OCI-M1 (cell line): ENCODE measurements at regions not wholly inside any gene's neighbourhood (a gene's known extent, or its start where the extent isn't known, plus 50 kb on each side); places are given as distances from the start of the nearest gene placed in this dataset.
A peak's percentile ranks its signal among the peaks of the same experiment; 100 is the strongest.
"Not testable (repeated sequence)": the region's sequence is repeated elsewhere in the genome, so short reads cannot be mapped to it uniquely, and the experiment has no call there.

Source experiments
- DNase-seq: peaks from one replicate; lab custom pipeline; 2025; lab: John Stamatoyannopoulos, UW

DNA sequence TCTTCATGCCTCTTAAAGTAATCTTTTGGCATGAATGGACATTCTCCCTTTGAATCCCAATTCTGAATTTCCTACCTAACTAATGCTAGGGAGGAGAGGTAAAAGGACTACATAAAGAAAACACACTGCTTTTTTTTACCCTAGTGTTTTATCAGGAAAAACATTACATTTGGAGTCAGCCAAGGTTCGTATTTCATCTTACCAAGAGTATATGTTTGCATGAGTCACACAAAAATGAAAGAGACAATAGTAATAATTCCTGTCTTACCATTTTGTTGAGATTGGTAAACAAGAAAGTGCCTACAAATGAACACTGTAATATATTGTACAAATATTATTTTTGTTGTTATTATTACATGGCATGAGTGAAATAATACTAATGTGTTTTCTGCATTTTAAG, 112.9 kb upstream of the WARS2 start:
- DNase-seq = no peak

- no peak for DNase-seq
These were observed 113.7 kb upstream of the WARS2 start for GRCh38 chr1:119254067-119254720.

DNA sequence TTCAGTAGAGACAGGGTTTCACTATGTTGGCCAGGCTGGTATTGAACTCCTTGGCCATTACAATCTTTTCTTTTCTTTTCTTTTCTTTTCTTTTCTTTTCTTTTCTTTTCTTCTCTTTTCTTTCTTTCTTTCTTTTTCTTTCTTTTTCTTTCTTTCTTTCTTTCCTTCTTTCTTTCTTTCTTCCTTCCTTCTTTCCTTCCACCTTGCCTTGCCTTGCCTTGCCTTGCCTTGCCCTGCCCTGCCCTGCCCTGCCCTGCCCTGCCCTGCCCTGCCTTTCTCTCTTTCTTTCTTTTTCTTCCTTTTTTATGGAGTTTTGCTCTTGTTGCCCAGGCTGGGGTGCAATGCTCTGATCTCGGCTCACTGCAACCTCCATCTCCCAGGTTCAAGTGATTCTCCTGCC, 112.5 kb upstream of the HAO2 start:
- not testable (repeated sequence) for DNase-seq

GRCh38 chr1:119260506-119260905, 108.1 kb upstream of the HAO2 start:
- no peak for DNase-seq

- no peak for DNase-seq
These were observed 102.2 kb upstream of the HAO2 start for GRCh38 chr1:119266386-119266785.

DNA sequence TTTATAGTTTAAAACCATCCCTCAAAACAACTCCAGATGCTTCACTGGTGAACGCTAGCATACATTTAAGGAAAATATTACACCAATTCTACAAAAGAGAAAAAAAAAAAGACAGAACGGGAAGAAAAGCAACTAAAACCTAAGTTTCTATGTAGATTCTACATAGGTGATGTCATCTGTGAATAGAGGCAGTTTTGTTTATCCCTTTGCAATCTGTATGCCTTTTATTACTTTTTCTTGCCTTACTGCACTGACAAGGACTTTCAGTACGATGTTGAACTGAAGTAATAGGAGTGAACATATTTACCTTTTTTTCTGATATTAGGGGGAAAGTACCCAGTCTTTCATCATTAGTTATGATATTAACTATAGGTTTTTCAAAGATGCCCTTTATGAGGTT, 101.7 kb upstream of the HAO2 start:
- DNase-seq = no peak

DNA sequence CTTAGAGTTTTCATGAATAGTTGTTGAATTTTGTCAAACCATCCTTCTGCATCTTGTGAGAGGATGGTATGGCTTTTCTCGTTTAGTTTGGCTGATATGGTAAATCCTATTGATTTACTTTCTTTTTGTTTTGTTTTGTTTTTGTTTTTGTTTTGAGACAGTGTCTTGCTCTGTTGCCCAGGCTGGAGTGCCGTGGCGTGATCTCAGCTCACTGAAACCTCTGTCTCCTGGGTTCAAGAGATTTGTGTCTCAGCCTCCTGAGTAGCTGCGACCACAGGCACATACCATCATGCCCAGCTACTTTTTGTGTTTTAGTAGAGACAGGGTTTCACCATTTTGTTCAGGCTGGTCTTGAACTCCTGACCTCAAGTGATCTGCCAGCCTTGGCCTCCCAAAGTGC, 101.3 kb upstream of the HAO2 start:
- DNase-seq = not testable (repeated sequence)

GRCh38 chr1:119268879-119269278, 99.7 kb upstream of the HAO2 start:
- DNase-seq = no peak

DNA sequence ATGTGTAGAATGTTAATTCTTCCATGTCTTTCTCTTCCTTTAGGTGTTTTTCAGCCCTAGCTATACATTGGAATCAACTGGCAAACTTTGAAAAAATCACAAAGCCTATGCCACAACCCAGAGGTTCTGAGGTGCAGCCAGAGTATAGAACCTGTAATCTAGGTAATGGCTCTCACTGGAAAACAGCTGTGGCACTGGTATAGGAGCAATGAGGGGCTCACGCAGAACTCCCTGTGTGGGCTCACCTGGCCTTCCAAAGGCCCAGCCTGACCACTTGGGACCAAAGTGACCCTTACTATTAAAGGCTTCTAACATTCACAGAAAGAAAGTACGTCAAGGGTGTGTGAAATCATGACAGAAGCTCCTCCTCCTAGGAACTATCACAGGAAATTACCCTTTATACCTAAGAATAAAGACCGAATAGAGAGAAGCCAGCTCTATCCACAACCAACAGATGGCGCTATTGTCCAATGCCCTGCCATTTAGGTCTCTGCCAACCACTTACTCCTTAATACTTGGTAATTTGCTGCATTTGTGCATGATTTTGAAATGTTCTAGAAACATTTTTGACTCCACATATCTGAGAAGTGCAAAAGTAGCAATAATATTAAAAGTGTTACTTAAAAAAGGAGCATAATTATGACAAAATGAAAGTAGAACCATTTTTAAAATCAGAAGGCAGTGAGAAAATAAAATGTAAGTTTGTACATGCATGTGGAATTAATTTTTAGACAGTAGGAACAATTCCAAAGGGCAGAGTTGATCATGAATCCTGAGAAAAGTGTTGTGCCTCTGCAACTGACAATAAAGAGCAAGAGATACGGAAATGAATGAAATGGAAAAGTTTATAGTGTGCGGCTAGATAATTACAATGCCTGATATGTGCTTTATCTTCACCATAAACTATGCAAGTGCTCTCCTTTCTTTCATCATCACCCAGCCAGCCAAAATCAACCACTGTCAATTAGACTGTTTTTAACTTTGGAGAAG, 93.1 kb upstream of the HAO2 start:
- peak; percentile 82 for DNase-seq

GRCh38 chr1:119276558-119276957, 92.0 kb upstream of the HAO2 start:
- DNase-seq = peak; percentile 14

DNA sequence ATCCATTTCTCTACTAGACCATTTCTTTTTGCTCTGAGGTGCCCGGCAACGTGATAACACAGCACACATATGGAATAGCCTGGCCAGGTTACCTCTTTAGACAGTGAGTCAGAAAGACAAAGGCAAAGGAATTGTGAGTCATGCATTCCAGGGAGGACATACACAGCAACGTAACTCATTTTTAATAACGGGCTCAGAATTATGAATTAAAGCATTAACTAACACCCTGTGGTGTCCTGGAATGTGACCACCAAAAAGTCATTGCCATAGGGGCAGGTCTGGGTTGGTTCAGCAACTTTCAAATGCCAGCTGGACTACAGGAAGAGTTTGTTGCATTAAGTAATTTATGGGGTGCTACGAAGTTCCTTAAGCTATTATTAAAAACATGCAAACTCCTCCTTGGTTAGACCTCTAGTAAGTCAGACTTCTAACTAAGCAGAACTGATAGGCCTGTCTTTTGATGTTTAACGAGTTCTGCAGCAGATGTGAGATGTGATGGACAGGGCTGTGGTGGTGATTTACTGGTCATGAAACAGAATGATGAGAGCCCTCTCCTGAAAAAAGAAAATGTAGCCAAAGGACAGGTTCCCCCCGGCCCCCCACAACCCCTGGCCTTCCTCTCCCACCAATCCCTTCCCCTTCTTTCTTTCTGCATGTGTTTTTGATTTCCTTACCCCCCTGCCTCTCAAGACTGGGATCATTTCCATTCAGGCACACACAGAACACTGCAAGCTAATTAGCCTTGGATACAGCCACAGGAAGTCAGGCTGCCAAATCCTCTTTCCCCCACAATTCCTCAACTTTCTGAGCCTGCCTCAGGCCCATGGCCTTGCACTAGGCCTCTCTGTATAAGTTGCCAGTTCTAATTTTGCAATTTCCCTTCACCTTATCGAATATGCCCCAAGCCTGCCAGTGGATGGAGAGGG, 88.9 kb upstream of the HAO2 start:
- no peak for DNase-seq

DNA sequence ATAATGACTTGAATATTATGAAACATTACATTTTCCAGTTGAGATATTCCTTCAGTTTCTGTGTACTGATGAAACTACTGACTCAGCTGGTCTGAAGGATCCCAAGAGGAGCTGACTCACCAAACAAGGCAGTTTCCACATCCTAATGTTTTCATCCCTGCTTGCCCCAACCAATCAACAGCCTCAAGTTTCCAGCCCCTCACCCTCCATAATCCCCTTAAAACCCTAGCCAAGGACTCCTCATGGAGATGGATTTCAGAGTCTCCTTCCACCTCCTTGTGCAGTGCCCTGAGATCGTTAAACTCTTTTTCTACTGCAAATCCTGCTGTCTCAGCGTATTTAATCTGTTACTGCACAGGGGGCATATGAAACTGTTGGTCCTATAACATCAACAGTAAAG, 83.1 kb upstream of the HAO2 start:
- DNase-seq = no peak

DNA sequence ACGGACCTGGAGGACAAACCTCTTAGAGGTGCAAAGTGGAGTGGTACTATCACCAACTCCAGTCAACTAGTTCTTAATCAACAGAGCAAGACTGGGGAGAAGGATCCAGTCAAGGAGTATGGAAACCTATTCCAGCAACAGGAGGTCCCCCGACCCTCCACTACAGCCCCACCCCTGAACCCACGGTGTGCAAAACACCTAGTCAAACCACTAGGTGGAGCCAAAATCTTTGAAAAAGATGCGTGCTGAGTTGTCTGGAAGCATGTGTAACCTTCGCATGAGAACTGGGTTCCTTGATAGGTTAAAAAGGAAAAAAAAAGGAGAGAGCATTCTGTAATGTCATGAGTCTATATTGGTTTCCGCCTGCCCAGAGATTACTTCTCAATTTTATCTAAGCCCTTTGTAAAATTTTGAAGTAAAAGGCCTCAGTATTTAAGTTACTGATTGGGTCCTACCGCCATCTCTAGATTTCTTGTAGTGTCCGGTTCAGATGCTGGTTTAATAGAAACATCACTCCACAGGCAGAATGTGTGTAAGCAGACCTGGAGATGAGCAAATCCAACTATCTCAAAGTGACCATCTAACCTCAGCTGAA, 81.9 kb upstream of the HAO2 start:
- DNase-seq = peak; percentile 67

DNA sequence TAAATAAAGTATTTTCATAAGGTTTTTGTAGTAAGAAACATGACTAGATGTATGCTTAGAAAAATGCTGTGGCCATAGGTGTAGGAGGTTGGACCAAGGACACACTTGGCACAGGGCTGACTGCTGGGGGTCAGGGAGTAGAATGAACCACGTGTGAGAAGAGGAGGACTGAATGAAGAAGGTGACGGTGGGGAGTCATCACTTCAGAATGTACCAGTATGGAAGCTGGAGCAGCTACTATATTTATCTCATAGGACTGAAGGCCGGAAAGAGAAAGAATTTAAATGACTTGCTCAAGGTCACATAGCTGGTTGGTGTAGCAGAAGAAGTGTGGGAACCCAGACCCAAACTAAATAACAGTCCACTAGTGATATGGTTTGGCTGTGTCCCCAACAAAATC, 79.8 kb upstream of the HAO2 start:
- DNase-seq = no peak

- DNase-seq = no peak
These were observed 78.3 kb upstream of the HAO2 start for GRCh38 chr1:119290297-119290696.

DNA sequence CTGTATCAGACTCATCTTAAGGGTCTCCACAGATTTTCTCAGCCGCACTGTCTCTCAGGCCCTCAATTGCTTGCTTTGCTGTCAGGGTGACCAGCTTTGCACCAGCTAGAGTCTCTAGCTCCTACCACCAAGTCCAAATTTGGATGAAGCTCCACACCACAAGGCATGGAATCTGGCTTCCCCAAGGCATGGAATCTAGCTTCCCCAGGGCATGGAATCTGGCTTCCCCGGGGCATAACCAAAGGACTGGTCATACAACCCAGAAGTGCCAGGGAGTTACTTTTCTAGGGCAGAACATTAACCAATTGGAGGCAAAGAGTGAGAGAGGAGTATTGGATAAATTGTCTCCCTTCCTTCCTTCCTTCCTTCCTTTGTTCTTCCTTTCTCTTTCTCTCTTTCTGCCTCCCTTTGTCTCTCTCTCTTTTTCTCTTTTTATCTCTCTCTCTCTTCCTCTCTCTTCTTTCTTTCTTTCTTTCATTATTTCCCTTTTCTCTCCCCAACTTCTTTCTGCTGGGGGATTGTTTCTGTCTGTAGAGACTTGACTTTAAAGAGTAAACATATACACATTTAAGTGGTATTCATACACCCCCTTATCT, 76.9 kb upstream of the HAO2 start:
- DNase-seq = no peak

- no peak for DNase-seq
These were observed 74.8 kb upstream of the HAO2 start for GRCh38 chr1:119293797-119294196.

DNA sequence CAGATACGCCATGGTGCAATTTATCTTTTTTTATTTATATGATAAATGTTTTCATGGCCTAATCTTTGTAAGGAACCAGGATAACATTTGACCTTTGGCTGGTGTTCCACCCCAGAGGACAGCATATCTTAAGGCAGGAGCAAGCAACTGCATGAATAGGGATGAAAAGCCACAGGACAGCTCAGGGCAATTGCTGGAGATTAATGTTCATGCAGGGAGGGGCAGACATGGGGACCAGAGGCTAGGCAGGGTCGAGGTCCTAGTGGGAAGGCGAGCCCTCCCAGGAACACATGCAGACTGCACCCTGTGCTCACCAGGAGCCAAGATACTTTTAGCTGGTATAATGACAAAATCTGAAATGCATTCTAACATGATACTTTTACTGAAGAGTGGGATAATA, 74.4 kb upstream of the HAO2 start:
- DNase-seq = no peak

DNA sequence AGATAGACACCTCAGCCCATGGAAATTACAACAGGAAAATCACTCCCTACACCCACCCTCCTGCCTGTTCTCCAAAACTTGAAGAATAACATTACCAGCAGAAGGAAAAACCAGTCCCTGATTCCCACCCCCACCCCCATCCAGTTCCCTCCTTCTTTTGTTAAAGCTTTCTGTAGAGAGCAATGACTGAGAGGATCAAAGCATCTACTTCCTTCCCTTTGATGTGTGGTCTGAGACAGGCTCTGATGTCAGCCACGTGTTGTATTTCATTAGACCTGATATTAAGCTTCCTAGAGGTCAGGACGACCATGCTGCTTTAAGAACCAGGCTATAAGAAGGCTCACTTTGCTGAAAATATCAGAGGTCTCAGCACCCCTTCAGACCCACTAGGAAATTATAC, 73.9 kb upstream of the HAO2 start:
- peak; percentile 14 for DNase-seq

- DNase-seq = no peak
These were observed 69.8 kb upstream of the HAO2 start for GRCh38 chr1:119298687-119299303.

DNA sequence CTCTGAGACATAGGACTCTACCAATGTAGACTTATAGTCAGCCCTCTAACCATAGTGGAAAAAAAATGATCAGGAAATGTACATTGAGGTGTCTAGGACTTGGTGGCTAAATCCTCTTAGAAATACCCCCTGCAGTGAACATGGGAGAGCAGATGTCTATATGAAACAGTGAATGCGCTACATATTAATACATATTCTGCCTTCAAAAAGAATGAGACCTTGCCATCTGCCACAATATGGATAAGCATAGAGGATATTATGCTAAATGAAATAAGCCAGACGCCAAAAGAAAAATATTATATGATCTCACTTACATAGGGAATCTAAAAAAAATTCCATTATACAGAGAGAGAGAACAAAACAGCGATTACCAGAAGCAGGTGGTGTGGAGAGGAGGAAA, 66.6 kb upstream of the HAO2 start:
- DNase-seq = no peak
